ENCODE measurements at regions not wholly inside any gene's neighbourhood (a gene's known extent, or its start where the extent isn't known, plus 50 kb on each side); places are given as distances from the start of the nearest gene placed in this dataset.

- Mint-ChIP-seq H3K9me3 (peaks cover 12% of the 10 kb centered on the region), H3K4me3 (no peak overlapping the region), H3K36me3 (ENCODE audit: low read depth) (peaks cover 33% of the 10 kb centered on the region), H3K27me3 (ENCODE audit: low read depth) (no peaks in the 10 kb centered on the region), H3K27ac (ENCODE audit: unreplicated experiment) (no peak overlapping the region), H3K4me1 (peaks cover 11% of the 10 kb centered on the region)
- TF ChIP-seq, protein P1, sequence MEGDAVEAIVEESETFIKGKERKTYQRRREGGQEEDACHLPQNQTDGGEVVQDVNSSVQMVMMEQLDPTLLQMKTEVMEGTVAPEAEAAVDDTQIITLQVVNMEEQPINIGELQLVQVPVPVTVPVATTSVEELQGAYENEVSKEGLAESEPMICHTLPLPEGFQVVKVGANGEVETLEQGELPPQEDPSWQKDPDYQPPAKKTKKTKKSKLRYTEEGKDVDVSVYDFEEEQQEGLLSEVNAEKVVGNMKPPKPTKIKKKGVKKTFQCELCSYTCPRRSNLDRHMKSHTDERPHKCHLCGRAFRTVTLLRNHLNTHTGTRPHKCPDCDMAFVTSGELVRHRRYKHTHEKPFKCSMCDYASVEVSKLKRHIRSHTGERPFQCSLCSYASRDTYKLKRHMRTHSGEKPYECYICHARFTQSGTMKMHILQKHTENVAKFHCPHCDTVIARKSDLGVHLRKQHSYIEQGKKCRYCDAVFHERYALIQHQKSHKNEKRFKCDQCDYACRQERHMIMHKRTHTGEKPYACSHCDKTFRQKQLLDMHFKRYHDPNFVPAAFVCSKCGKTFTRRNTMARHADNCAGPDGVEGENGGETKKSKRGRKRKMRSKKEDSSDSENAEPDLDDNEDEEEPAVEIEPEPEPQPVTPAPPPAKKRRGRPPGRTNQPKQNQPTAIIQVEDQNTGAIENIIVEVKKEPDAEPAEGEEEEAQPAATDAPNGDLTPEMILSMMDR (conservative IDR thresholded peaks at IDR 0.05), result no peak
- no peak for DNase-seq (ENCODE audit: low read depth, low spot score)
Measured at GRCh38 chr20:52086878-52087277, 104.7 kb downstream of the ZFP64 start.

GRCh38 chr20:52084727-52085126, 106.9 kb downstream of the ZFP64 start:
- no peak for DNase-seq (ENCODE audit: low read depth, low spot score)
- H3K36me3 Mint-ChIP-seq (ENCODE audit: low read depth), result peaks cover 33% of the 10 kb centered on the region
- TF ChIP-seq, protein P1 (conservative IDR thresholded peaks at IDR 0.05), result no peak

GRCh38 chr20:52083627-52084232, 107.8 kb downstream of the ZFP64 start:
- Mint-ChIP-seq H3K9me3 (peaks cover 9% of the 10 kb centered on the region), H3K27me3 (ENCODE audit: low read depth) (no peaks in the 10 kb centered on the region), H3K27ac (ENCODE audit: unreplicated experiment) (no peak overlapping the region), H3K4me3 (no peak overlapping the region), H3K4me1 (peaks cover 11% of the 10 kb centered on the region), H3K36me3 (ENCODE audit: low read depth) (peaks cover 29% of the 10 kb centered on the region)
- peak; percentile 65 for DNase-seq (ENCODE audit: low read depth, low spot score)
- TF ChIP-seq, protein P1 (conservative IDR thresholded peaks at IDR 0.05), result peak; percentile 83

More at GRCh38 chr20:52084727-52085126, 106.9 kb downstream of the ZFP64 start:
- Mint-ChIP-seq H3K27ac (ENCODE audit: unreplicated experiment) (no peak overlapping the region), H3K4me1 (peaks cover 11% of the 10 kb centered on the region), H3K9me3 (peaks cover 12% of the 10 kb centered on the region), H3K4me3 (no peak overlapping the region), H3K27me3 (ENCODE audit: low read depth) (no peaks in the 10 kb centered on the region)

GRCh38 chr20:52082612-52083011, 109.0 kb downstream of the ZFP64 start:
- Mint-ChIP-seq H3K27ac (ENCODE audit: unreplicated experiment) (no peak overlapping the region), H3K9me3 (peaks cover 6% of the 10 kb centered on the region), H3K27me3 (ENCODE audit: low read depth) (no peaks in the 10 kb centered on the region), H3K4me3 (no peak overlapping the region), H3K4me1 (peaks cover 11% of the 10 kb centered on the region), H3K36me3 (ENCODE audit: low read depth) (peaks cover 18% of the 10 kb centered on the region)
- TF ChIP-seq, protein P1 (conservative IDR thresholded peaks at IDR 0.05), result no peak
- DNase-seq (ENCODE audit: low read depth, low spot score), result no peak

GRCh38 chr20:52081791-52082190, 109.8 kb downstream of the ZFP64 start:
- H3K4me3 Mint-ChIP-seq, result no peak overlapping the region
- TF ChIP-seq, protein P1 (conservative IDR thresholded peaks at IDR 0.05), result no peak
- H3K4me1 Mint-ChIP-seq, result peaks cover 11% of the 10 kb centered on the region
- no peak for DNase-seq (ENCODE audit: low read depth, low spot score)
- no peaks in the 10 kb centered on the region for H3K27me3 Mint-ChIP-seq (ENCODE audit: low read depth)
- H3K27ac Mint-ChIP-seq (ENCODE audit: unreplicated experiment), result no peak overlapping the region
- H3K9me3 Mint-ChIP-seq, result no peaks in the 10 kb centered on the region
- peaks cover 10% of the 10 kb centered on the region for H3K36me3 Mint-ChIP-seq (ENCODE audit: low read depth)

All from neural crest cell (in vitro differentiated cells).